ENCODE measurements at regions not wholly inside any gene's neighbourhood (a gene's known extent, or its start where the extent isn't known, plus 50 kb on each side); places are given as distances from the start of the nearest gene placed in this dataset.
"Not testable (repeated sequence)": the region's sequence is repeated elsewhere in the genome, so short reads cannot be mapped to it uniquely, and the experiment has no call there.

DNA sequence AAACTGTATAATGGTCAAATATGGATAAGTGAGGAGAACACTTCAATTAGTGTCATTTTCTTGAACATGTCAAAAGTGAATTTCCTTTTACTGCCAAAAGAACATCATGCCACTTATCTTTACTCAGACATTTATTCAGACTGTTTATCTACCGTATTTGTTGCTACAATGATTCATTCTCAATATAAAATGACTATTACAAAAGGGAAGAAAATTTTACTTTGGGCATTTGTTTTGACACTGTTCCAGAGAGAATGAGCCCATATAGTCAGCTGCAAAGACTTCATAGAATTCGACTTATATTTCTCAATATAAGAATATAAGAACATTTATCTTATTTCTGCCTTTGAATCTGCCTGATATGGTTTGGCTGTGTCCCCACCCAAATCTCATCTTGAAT, 1699.1 kb downstream of the BRINP3 start:
- Histone ChIP-seq H3K36me3 (no peaks in the 10 kb centered on the region), H3K4me1 (no peaks in the 10 kb centered on the region), H3K4me3 (no peak overlapping the region), H3K27ac (no peak overlapping the region), H3K9me3 (no peaks in the 10 kb centered on the region), H3K27me3 (no peaks in the 10 kb centered on the region)
- WGBS, 2 donors: 32 to 42% methylated on average over 2 of the region's 2 CpGs
- intact Hi-C loops (cut with DNase I): no loop called here
- DNase-seq: no peak
- TF ChIP-seq POLR2AphosphoS5 (IDR thresholded peaks at IDR 0.05) (no peak), EP300 (IDR thresholded peaks at IDR 0.05) (no peak), POLR2A (IDR thresholded peaks at IDR 0.05) (no peak)
- TF ChIP-seq, protein P1, sequence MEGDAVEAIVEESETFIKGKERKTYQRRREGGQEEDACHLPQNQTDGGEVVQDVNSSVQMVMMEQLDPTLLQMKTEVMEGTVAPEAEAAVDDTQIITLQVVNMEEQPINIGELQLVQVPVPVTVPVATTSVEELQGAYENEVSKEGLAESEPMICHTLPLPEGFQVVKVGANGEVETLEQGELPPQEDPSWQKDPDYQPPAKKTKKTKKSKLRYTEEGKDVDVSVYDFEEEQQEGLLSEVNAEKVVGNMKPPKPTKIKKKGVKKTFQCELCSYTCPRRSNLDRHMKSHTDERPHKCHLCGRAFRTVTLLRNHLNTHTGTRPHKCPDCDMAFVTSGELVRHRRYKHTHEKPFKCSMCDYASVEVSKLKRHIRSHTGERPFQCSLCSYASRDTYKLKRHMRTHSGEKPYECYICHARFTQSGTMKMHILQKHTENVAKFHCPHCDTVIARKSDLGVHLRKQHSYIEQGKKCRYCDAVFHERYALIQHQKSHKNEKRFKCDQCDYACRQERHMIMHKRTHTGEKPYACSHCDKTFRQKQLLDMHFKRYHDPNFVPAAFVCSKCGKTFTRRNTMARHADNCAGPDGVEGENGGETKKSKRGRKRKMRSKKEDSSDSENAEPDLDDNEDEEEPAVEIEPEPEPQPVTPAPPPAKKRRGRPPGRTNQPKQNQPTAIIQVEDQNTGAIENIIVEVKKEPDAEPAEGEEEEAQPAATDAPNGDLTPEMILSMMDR (IDR thresholded peaks at IDR 0.05): no peak

DNA sequence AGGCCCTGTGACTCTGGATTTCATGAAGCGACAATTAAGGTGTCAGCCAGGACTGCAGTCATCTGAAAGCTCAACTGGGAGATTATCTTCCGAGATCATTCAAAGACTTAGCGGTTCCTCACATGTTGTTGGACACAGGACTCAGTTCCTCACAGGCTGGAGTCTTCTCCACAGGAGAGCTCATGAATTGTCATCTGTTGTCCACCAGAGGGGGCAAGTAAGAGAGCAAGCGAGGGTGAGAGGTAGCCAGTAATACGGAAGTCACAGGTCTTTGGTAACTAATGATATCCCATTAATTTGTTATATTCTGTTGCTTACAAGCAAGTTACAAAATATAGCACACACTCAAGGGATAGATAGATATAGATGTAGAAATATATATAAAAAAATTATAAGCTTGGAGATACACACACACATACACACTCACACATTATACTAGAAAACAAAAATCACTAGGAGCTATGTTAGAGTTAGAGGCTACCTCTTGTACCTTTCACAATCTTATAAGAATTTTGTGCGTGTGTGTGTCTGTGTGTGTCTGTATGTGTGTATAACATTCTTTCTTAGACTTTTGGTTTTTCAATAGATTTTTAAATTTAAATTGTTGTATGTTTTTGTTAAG, 1695.3 kb downstream of the BRINP3 start:
- H3K36me3 ChIP-seq: no peaks in the 10 kb centered on the region
- 26 to 54% methylated on average over 6 of the region's 6 CpGs for WGBS, 2 donors
- no peak for DNase-seq
- H3K4me3 ChIP-seq: no peak overlapping the region
- intact Hi-C loops (cut with DNase I): no loop called here
- no peaks in the 10 kb centered on the region for H3K27me3 ChIP-seq
- TF ChIP-seq EP300 (IDR thresholded peaks at IDR 0.05) (no peak), POLR2A (IDR thresholded peaks at IDR 0.05) (no peak), POLR2AphosphoS5 (IDR thresholded peaks at IDR 0.05) (no peak)
- TF ChIP-seq, protein P1 (IDR thresholded peaks at IDR 0.05): no peak
- no peaks in the 10 kb centered on the region for H3K9me3 ChIP-seq
- no peaks in the 10 kb centered on the region for H3K4me1 ChIP-seq
- H3K27ac ChIP-seq: no peak overlapping the region

DNA sequence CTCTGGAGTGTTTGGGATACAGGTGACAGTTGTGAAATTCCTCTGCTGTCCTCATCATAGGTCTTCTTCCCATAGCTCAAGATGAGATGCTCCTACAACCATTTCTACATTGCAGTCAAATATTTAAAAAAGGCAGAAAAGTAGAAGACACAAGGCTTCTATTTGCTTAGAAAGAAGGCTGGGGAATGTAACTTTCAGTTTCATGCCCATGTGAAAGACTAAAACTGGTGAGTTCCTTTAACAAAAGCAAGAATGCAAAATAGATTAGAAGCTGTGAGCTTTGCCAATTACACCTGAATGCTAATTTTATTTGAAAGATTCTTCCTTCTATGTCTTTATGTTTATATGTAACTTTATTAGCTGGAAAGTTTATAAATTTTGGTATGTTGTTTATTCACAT, 1682.7 kb downstream of the BRINP3 start:
- no peaks in the 10 kb centered on the region for H3K27me3 ChIP-seq
- no peak overlapping the region for H3K27ac ChIP-seq
- intact Hi-C loops (cut with DNase I): no loop called here
- H3K4me1 ChIP-seq: no peaks in the 10 kb centered on the region
- peaks cover 0 to 3% (median 0%) of the 10 kb centered on the region in 4 donors for H3K9me3 ChIP-seq
- DNase-seq: no peak
- H3K36me3 ChIP-seq: no peaks in the 10 kb centered on the region
- TF ChIP-seq, protein P1 (IDR thresholded peaks at IDR 0.05): no peak
- TF ChIP-seq POLR2A (IDR thresholded peaks at IDR 0.05) (no peak), POLR2AphosphoS5 (IDR thresholded peaks at IDR 0.05) (no peak), EP300 (IDR thresholded peaks at IDR 0.05) (no peak)
- H3K4me3 ChIP-seq: no peak overlapping the region

DNA sequence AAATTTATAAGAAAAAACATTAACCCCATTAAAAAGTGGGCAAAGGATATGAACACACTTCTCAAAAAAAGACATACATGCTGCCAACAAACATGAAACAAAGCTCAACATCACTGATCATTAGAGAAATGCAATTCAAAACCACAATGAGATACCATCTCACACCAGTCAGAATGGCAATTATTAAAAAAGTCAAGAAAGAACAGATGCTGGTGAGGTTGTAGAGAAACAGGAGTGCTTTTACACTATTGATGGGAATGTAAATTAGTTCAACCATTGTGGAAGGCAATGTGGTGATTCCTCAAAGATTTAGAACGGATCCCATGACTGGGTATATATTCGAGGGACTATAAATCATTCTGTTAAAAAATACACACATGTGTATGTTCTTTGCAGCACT, 1665.5 kb downstream of the BRINP3 start:
- H3K9me3 ChIP-seq; H3K27me3 ChIP-seq; H3K36me3 ChIP-seq; H3K4me1 ChIP-seq; H3K4me3 ChIP-seq; intact Hi-C loops (cut with DNase I); DNase-seq; H3K27ac ChIP-seq: not testable (repeated sequence)
- 82 to 85% methylated on average over 2 of the region's 2 CpGs for WGBS, 2 donors

DNA sequence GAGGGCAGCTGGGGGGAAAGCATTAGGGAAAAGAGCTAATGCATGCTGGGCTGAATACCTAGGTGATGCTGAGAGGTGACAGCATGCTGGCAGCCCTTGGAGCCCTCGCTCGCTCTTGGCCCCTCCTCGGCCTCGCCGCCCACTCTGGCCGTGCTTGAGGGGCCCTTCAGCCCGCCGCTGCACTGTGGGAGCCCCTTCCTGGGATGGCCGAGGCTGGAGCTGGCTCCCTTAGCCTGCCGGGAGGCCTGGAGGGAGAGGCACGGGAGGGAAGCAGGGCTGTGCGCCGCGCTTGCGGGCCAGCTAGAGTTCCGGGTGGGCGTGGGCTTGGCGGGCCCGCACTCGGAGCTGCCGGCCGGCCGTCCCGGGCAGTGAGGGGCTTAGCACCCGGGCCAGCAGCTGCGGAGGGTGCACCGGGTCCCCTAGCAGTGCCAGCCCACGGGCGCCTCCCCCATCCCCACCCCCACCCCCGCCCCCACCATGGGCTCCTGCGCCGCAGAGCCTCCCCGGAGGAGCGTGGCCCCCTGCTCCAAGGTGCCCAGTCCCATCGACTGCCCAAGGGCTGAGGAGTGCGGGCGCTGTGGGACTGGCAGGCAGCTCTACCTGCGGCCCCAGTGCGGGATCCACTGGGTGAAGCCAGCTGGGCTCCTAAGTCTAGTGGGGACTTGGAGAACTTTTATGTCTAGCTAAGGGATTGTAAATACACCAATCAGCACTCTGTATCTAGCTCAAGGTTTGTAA, 1664.7 kb downstream of the BRINP3 start:
- H3K9me3 ChIP-seq; DNase-seq; H3K36me3 ChIP-seq; intact Hi-C loops (cut with DNase I); H3K4me3 ChIP-seq; H3K4me1 ChIP-seq; H3K27me3 ChIP-seq; H3K27ac ChIP-seq: not testable (repeated sequence)
- 92 to 96% methylated on average over 39 of the region's 39 CpGs for WGBS, 2 donors

DNA sequence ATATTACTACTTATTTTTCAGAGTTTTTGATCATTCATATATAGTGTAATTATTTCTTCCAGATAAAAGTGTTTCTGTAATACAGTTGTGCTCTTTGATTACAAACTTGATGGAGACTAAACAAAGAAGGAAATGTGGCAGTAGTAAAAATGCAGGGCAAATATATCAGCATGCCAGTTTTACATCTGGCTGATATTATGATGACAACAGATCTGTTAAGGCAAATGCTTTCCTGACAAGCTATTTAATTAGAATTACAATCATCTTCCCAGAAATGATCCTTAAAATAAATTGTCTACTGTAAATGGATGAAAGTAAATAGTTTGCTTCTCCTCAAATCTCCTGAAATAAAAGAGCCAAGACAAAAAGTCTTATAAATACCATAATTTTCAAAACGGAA, 1659.8 kb downstream of the BRINP3 start:
- Histone ChIP-seq H3K27ac (no peak overlapping the region), H3K27me3 (no peaks in the 10 kb centered on the region), H3K4me1 (no peaks in the 10 kb centered on the region), H3K36me3 (no peaks in the 10 kb centered on the region), H3K4me3 (no peak overlapping the region), H3K9me3 (no peaks in the 10 kb centered on the region)
- intact Hi-C loops (cut with DNase I): no loop called here
- DNase-seq: no peak
- 37 to 61% methylated on average over 1 of the region's 1 CpG for WGBS, 2 donors
- no peak for TF ChIP-seq POLR2A (IDR thresholded peaks at IDR 0.05)
- TF ChIP-seq POLR2AphosphoS5 (IDR thresholded peaks at IDR 0.05): no peak
- TF ChIP-seq, protein P1 (IDR thresholded peaks at IDR 0.05): no peak
- TF ChIP-seq EP300 (IDR thresholded peaks at IDR 0.05): no peak

Measured in sigmoid colon (tissue), 6 donors.